GM23338 (cell line): ENCODE measurements at regions not wholly inside any gene's neighbourhood (a gene's known extent, or its start where the extent isn't known, plus 50 kb on each side); places are given as distances from the start of the nearest gene placed in this dataset.

ENCODE experiments used
- ATAC-seq: fragments of 200-7000 bp; cut with Tn5 transposase; 3 replicates; pipeline ENCODE4 v1.9.1; 2020
- DNase-seq: peaks from one replicate; pipeline ENCODE4 v3.0.0-alpha.2; 2015; ENCODE audit warnings: low spot score
- H2AFZ ChIP-seq: fragments of 200-600 bp; sonication (generic); 2 replicates; pipeline ENCODE4 v1.8.0; 2016; ENCODE audit warnings: antibody characterized with exemption, mild to moderate bottlenecking, moderate library complexity
- H3F3A ChIP-seq: fragments of 200-600 bp; sonication (generic); replicated peaks from 2 replicates; pipeline ENCODE4 v1.8.0; 2017; ENCODE audit warnings: antibody characterized with exemption, mixed run types, low read depth
- H3K27ac ChIP-seq: fragments of 200-600 bp; sonication (generic); 2 replicates; pipeline ENCODE4 v1.6.1; 2016; ENCODE audit warnings: low read depth
- H3K27me3 ChIP-seq: fragments of 200-600 bp; sonication (generic); 2 replicates; pipeline ENCODE4 v1.8.0; 2016; ENCODE audit warnings: mild to moderate bottlenecking, mixed run types, moderate library complexity; ENCODE audit not compliant: insufficient read depth
- H3K36me3 ChIP-seq: fragments of 200-600 bp; sonication (generic); 2 replicates; pipeline ENCODE4 v1.8.0; 2016; ENCODE audit warnings: mild to moderate bottlenecking; ENCODE audit not compliant: insufficient read depth
- H3K4me1 ChIP-seq: fragments of 200-600 bp; sonication (generic); 2 replicates; pipeline ENCODE4 v1.8.0; 2016; ENCODE audit warnings: mild to moderate bottlenecking, moderate library complexity; ENCODE audit not compliant: insufficient read depth
- H3K4me2 ChIP-seq: fragments of 200-600 bp; sonication (generic); 2 replicates; pipeline ENCODE4 v1.7.1; 2017; ENCODE audit warnings: mixed run types
- H3K4me3 ChIP-seq: fragments of 200-600 bp; sonication (generic); 2 replicates; pipeline ENCODE4 v1.6.1; 2016; ENCODE audit warnings: mixed run types
- H3K79me2 ChIP-seq: fragments of 200-600 bp; sonication (generic); replicated peaks from 2 replicates; pipeline ENCODE4 v1.8.0; 2017; ENCODE audit warnings: mild to moderate bottlenecking; ENCODE audit not compliant: insufficient read depth
- H3K9me2 ChIP-seq: fragments of 200-600 bp; sonication (generic); 2 replicates; pipeline ENCODE4 v1.8.0; 2017; ENCODE audit not compliant: insufficient read depth
- H4K20me1 ChIP-seq: fragments of 200-600 bp; sonication (generic); replicated peaks from 2 replicates; pipeline ENCODE4 v1.8.0; 2017; ENCODE audit warnings: mild to moderate bottlenecking; ENCODE audit not compliant: insufficient read depth
- H3K27ac Mint-ChIP-seq: 2 replicates; pipeline ENCODE4 v1.8.0; 2020; ENCODE audit warnings: inconsistent platforms, mild to moderate bottlenecking, moderate library complexity, mixed read lengths
- H3K27me3 Mint-ChIP-seq: 3 replicates; pipeline ENCODE4 v1.8.0; 2022; ENCODE audit warnings: low read depth, mild to moderate bottlenecking, moderate library complexity, mixed read lengths, inconsistent platforms; ENCODE audit not compliant: insufficient read depth, poor library complexity
- H3K36me3 Mint-ChIP-seq: 3 replicates; pipeline ENCODE4 v1.8.0; 2021; ENCODE audit warnings: low read depth, mild to moderate bottlenecking, inconsistent platforms, moderate library complexity, mixed read lengths
- H3K4me1 Mint-ChIP-seq: 3 replicates; pipeline ENCODE4 v1.8.0; 2020; ENCODE audit warnings: mild to moderate bottlenecking, inconsistent platforms, mixed read lengths
- H3K4me3 Mint-ChIP-seq: 3 replicates; pipeline ENCODE4 v1.8.0; 2021; ENCODE audit warnings: moderate library complexity, mild to moderate bottlenecking, inconsistent platforms, mixed read lengths
- H3K9me3 Mint-ChIP-seq: 3 replicates; pipeline ENCODE4 v1.8.0; 2020; ENCODE audit warnings: moderate library complexity, mild to moderate bottlenecking, inconsistent platforms, mixed read lengths
- CREB1 ChIP-seq: fragments of 250-450 bp; sonication (Bioruptor Pico); IDR thresholded peaks from 2 replicates; pipeline ENCODE4 v1.5.0; 2020; ENCODE audit warnings: low read depth, mild to moderate bottlenecking, moderate library complexity
- CTCF ChIP-seq, 2 experiments: fragments of 200-600 bp in 1 of 2; sonication (generic) in 1 of 2; conservative IDR thresholded peaks; 2 replicates each; pipeline versions ENCODE4 v1.5.1 to v1.6.1; 2016 to 2017; ENCODE audit warnings: antibody characterized with exemption in 2 of 2, low read depth in 2 of 2, mild to moderate bottlenecking in 2 of 2, moderate library complexity in 1 of 2
- ETS1 ChIP-seq: IDR thresholded peaks from 2 replicates; pipeline ENCODE4 v1.6.1; 2016; ENCODE audit warnings: antibody characterized with exemption
- EZH2 ChIP-seq: fragments of 200-600 bp; sonication (generic); IDR thresholded peaks from one replicate; pipeline ENCODE4 v1.8.0; 2017; ENCODE audit warnings: antibody characterized with exemption, mild to moderate bottlenecking, low read depth; ENCODE audit not compliant: unreplicated experiment
- EZH2phosphoT487 ChIP-seq: fragments of 200-600 bp; sonication (generic); IDR thresholded peaks from one replicate; pipeline ENCODE4 v1.8.1; 2018; ENCODE audit warnings: antibody characterized with exemption; ENCODE audit not compliant: unreplicated experiment
- JUNB ChIP-seq: IDR thresholded peaks from one replicate; pipeline ENCODE4 v1.6.1; 2016; ENCODE audit warnings: antibody characterized with exemption; ENCODE audit not compliant: unreplicated experiment
- NANOG ChIP-seq: IDR thresholded peaks from 2 replicates; pipeline ENCODE4 v1.6.1; 2016; ENCODE audit warnings: antibody characterized with exemption, borderline replicate concordance
- POLR2AphosphoS5 ChIP-seq: IDR thresholded peaks from 2 replicates; pipeline ENCODE4 v1.6.1; 2016; ENCODE audit warnings: antibody characterized with exemption, low read depth
- REST ChIP-seq: IDR thresholded peaks from one replicate; pipeline ENCODE4 v1.6.1; 2018; ENCODE audit warnings: antibody characterized with exemption; ENCODE audit not compliant: unreplicated experiment
- STAT1 ChIP-seq: IDR thresholded peaks from one replicate; pipeline ENCODE4 v1.6.1; 2016; ENCODE audit warnings: antibody characterized with exemption; ENCODE audit not compliant: unreplicated experiment
- ZNF114 ChIP-seq: fragments of 250-450 bp; sonication (Bioruptor Pico); IDR thresholded peaks from 2 replicates; pipeline ENCODE4 v1.5.0; 2020; ENCODE audit warnings: mild to moderate bottlenecking, moderate library complexity
- ZNF331 ChIP-seq: fragments of 250-450 bp; sonication (Bioruptor Pico); IDR thresholded peaks from 2 replicates; pipeline ENCODE4 v1.5.0; 2020; ENCODE audit warnings: low read depth, mild to moderate bottlenecking, moderate library complexity
- ZNF462 ChIP-seq: fragments of 250-450 bp; sonication (Bioruptor Pico); IDR thresholded peaks from 2 replicates; pipeline ENCODE4 v1.5.0; 2020; ENCODE audit warnings: mild to moderate bottlenecking, moderate library complexity

- H3K27me3 ChIP-seq, result no peaks in the 10 kb centered on the region
- H3K27ac ChIP-seq, result no peak overlapping the region
- no peak overlapping the region for H3K4me2 ChIP-seq
- H2AFZ ChIP-seq, result no peak overlapping the region
- no peaks in the 10 kb centered on the region for H3K4me1 ChIP-seq
- Mint-ChIP-seq H3K36me3 (no peaks in the 10 kb centered on the region), H3K9me3 (peaks cover 5% of the 10 kb centered on the region; the same call in 2 of the 3 replicates), H3K4me3 (no peak overlapping the region), H3K4me1 (no peaks in the 10 kb centered on the region), H3K27ac (no peak overlapping the region), H3K27me3 (no peaks in the 10 kb centered on the region)
- H3F3A ChIP-seq, result no peaks in the 10 kb centered on the region
- H4K20me1 ChIP-seq, result no peaks in the 10 kb centered on the region
- DNase-seq, result no peak
- no peak overlapping the region for H3K4me3 ChIP-seq
- no peaks in the 10 kb centered on the region for H3K9me2 ChIP-seq
- no peaks in the 10 kb centered on the region for H3K36me3 ChIP-seq
- no peak for TF ChIP-seq REST
- no peak for TF ChIP-seq ETS1
- TF ChIP-seq EZH2phosphoT487, result no peak
- TF ChIP-seq ZNF114 (CRISPR knock-in tag), result no peak
- TF ChIP-seq POLR2AphosphoS5, result no peak
- no peak for TF ChIP-seq JUNB
- no peak for TF ChIP-seq ZNF331 (CRISPR knock-in tag)
- no peak for TF ChIP-seq ZNF462 (CRISPR knock-in tag)
- TF ChIP-seq STAT1, result no peak
- no peak for TF ChIP-seq CREB1 (CRISPR knock-in tag)
- TF ChIP-seq CTCF (conservative IDR thresholded peaks at IDR 0.05; ENCODE audit: low read depth in 2 of 2), result no peak
- no peak for TF ChIP-seq EZH2
- TF ChIP-seq NANOG, result no peak
- H3K79me2 ChIP-seq, result no peaks in the 10 kb centered on the region
- ATAC-seq, result no peak
Observed at GRCh38 chr4:89483833-89484232, 176.2 kb upstream of the GPRIN3 start.
